Activated naive CD4-positive, alpha-beta T cell treated with anti-CD3 and anti-CD28 coated beads, Interleukin-2, amount 50 U/mL, for 72 hours (primary cell): ENCODE measurements at regions not wholly inside any gene's neighbourhood (a gene's known extent, or its start where the extent isn't known, plus 50 kb on each side); places are given as distances from the start of the nearest gene placed in this dataset.

Experiments used
- ATAC-seq, 2 donors: fragments of 150-1000 bp; cut with Tn5 transposase; 2 replicates each; pipeline ENCODE4 v1.10.0; 2021; ENCODE audit warnings: mild to moderate bottlenecking in 2 of 2, moderate library complexity in 2 of 2
- DNase-seq, 2 donors: peaks; one replicate each; pipeline ENCODE4 v3.0.0; 2021 to 2022; ENCODE audit warnings: low spot score in 2 of 2
- H3K27ac Mint-ChIP-seq, 2 donors: one replicate each; pipeline ENCODE4 v1.8.0; 2022; ENCODE audit warnings: mild to moderate bottlenecking in 2 of 2, mixed read lengths in 2 of 2
- H3K36me3 Mint-ChIP-seq, 2 donors: one replicate each; pipeline ENCODE4 v1.8.0; 2022; ENCODE audit warnings: mixed read lengths in 2 of 2
- H3K9me3 Mint-ChIP-seq, 2 donors: one replicate each; pipeline ENCODE4 v1.8.0; 2022; ENCODE audit warnings: mixed read lengths in 2 of 2

DNA sequence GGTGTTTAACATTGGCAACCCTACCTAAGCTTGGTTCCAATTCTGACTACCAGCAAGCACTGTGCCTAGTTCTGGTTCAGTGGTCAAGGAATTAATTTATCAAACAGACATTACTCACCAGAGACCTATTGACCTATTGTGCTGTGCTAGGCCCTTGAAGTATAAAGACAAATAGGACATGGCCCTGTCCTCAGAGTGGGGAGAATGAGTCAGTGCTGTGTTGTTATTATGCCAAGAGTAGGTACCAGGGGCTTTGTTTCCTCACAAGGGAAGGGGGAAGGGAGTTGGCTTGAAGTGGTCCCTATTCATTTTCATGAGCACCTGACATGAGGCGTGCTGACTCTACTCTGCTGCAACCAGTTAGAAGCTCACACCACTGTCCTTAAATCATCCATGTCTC is 62.6 kb upstream of the PLPP4 start:
- no peak for DNase-seq

DNA sequence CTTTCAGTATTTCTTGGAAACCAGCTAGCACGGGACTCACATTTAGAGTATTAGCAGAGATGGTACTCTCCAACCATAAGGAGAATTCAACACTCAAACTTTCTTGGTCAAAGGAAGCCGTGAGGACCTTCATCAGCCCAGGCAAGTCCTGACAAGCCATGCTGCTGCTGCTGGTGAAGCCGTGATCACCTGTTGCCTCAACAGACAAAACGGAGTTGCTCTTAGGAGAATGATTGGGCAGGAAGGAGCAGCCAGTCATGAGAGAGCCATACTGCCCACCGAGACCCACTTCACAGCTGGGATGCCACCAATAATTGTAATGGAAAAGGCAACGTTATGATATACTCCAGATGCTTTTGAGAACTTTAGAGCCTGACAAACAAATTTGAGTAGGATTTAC is 60.8 kb upstream of the PLPP4 start:
- Mint-ChIP-seq H3K27ac (no peak overlapping the region), H3K36me3 (no peaks in the 10 kb centered on the region), H3K9me3 (peaks cover 0 to 5% of the 10 kb centered on the region in 2 donors)
- DNase-seq (no peak), ATAC-seq (no peak)

More for the DNA sequence above, 62.6 kb upstream of the PLPP4 start:
- Mint-ChIP-seq H3K27ac (no peak overlapping the region), H3K9me3 (peaks cover 0 to 5% of the 10 kb centered on the region in 2 donors), H3K36me3 (no peaks in the 10 kb centered on the region)
- ATAC-seq, result no peak

DNA sequence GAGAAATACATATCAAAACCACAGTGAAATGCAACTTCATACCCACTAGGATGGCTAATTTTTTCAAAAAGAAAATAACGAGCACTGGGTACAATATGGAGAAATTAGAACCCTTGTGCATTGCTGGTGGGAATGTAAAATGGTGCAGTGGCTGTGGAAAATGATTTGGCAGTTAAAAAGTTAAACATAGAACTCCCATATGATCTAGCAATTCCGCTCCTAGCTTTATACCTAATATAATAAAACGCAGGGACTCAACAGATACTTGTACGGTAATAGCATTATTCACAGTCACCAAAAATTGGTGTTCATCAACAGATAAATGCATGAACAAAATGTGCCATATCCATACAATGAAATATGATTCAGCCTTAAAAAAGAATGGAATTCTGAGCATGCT is 58.8 kb upstream of the PLPP4 start:
- Mint-ChIP-seq H3K36me3 (no peaks in the 10 kb centered on the region), H3K27ac (no peak overlapping the region), H3K9me3 (peaks cover 0 to 3% of the 10 kb centered on the region in 2 donors)
- ATAC-seq (no peak), DNase-seq (no peak)

GRCh38 chr10:120400601-120401000 is 56.4 kb upstream of the PLPP4 start:
- no peak for DNase-seq
- Mint-ChIP-seq H3K36me3 (no peaks in the 10 kb centered on the region), H3K9me3 (no peaks in the 10 kb centered on the region), H3K27ac (peak overlapping the region in 1 of 2 donors; percentile 56)
- no peak for ATAC-seq

GRCh38 chr10:120402147-120402766 is 54.8 kb upstream of the PLPP4 start:
- Mint-ChIP-seq H3K9me3 (no peaks in the 10 kb centered on the region), H3K27ac (no peak overlapping the region), H3K36me3 (no peaks in the 10 kb centered on the region)
- ATAC-seq, result no peak
- DNase-seq, result no peak

DNA sequence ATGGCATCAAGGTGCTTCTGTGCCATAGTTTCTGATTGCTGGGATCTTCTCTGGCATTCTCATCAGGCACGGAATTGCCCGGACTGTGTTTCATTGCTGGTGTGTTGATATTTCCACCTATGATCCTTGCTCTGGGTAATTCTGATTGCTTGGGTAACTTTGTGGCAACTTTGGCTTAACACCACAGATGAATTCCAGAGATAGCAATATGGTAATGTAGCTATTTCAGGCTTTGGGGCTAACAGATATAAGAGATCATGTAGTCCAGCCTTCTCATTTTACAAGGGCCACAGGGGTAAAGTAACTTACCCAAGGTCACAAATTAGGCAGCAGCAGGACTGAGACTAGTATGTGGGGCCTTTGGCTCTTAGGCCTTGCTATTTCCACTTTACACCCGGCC is 53.9 kb upstream of the PLPP4 start:
- H3K9me3 Mint-ChIP-seq, result no peaks in the 10 kb centered on the region
- DNase-seq, result no peak
- H3K36me3 Mint-ChIP-seq, result peaks cover 0 to 1% of the 10 kb centered on the region in 2 donors
- H3K27ac Mint-ChIP-seq, result no peak overlapping the region
- no peak for ATAC-seq

DNA sequence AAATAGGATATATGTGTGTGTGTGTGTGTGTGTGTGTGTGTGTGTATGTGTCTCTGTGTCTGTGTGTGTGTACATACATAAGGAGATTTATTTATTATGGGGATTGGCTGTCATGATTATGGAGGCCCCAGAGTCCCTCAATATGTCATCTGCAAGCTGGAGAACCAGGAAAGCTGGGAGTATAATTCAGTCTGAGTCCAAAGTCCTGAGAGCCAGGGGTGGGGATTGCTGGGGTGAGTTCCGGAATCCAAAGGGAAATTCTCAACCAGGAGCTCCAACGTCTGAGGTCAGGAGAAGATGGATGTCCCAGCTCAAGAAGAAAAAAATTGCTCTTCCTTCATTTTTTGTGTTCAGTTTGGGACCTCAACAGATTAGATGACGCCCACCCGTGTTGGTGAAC is 50.7 kb upstream of the PLPP4 start:
- no peak overlapping the region for H3K27ac Mint-ChIP-seq
- peaks cover 0 to 4% of the 10 kb centered on the region in 2 donors for H3K36me3 Mint-ChIP-seq
- DNase-seq (no peak), ATAC-seq (no peak)
- peaks cover 0 to 4% of the 10 kb centered on the region in 2 donors for H3K9me3 Mint-ChIP-seq
